HepG2 (cell line): ENCODE measurements at regions not wholly inside any gene's neighbourhood (a gene's known extent, or its start where the extent isn't known, plus 50 kb on each side); places are given as distances from the start of the nearest gene placed in this dataset.

Source experiments
- ATAC-seq: fragments of 200-7000 bp; cut with Tn5 transposase; 3 replicates; pipeline ENCODE4 v1.9.1; 2020; ENCODE audit warnings: mild to moderate bottlenecking, moderate library complexity
- BruUV-seq: library from RNA; stranded (reverse); fragments of 400-500 nt; replicated peaks from 2 replicates; lab custom pipeline; 2021; lab: Mats Ljungman, UMichigan
- CTCF ChIA-PET: fragments of 300-600 bp; formaldehyde crosslinking; extraction: SDS; loops from one replicate; lab custom pipeline; 2021; ENCODE audit warnings: low total read pairs, inconsistent platforms, low intra/inter-chr PET ratio; lab: Yijun Ruan, JAX
- POLR2A ChIA-PET: fragments of 350-600 bp; sonication (Branson Sonifier 250); formaldehyde crosslinking; loops from one replicate; lab custom pipeline; 2020; ENCODE audit warnings: antibody characterized with exemption, inconsistent platforms; lab: Yijun Ruan, JAX
- DNase-seq: peaks from one replicate; pipeline ENCODE4 v3.0.0-alpha.2; 2015; ENCODE audit warnings: low spot score
- FAIRE-seq: peaks from 3 replicates; lab custom pipeline; 2011; peaks lifted over from hg19 to GRCh38; lab: Jason Lieb, UNC
- H2AFZ ChIP-seq: one replicate; pipeline ENCODE4 v1.6.1; 2011; ENCODE audit warnings: low read length, inconsistent platforms
- H3K27ac ChIP-seq: fragments of 300-600 bp; 3 replicates; pipeline ENCODE4 v1.8.0; 2011; ENCODE audit warnings: mixed run types, mild to moderate bottlenecking, mixed read lengths, low read length, inconsistent platforms; ENCODE audit not compliant: insufficient read depth; ENCODE audit errors: extremely low read length
- H3K27me3 ChIP-seq, 2 experiments: fragments of 200-600 bp in 1 of 2; 2 replicates in 1 of 2; 3 replicates in 1 of 2; pipeline versions ENCODE4 v1.6.0 to v1.8.0; 2011; ENCODE audit warnings: low read length in 2 of 2, mild to moderate bottlenecking in 2 of 2, moderate library complexity in 2 of 2, inconsistent platforms in 1 of 2; ENCODE audit not compliant: insufficient read depth in 2 of 2, control insufficient read depth in 1 of 2
- H3K36me3 ChIP-seq, 2 experiments: fragments of 200-600 bp in 1 of 2; replicated peaks in 1 of 2; 2 replicates in 1 of 2; 3 replicates in 1 of 2; pipeline versions ENCODE4 v1.5.1 to v1.8.0; 2011; ENCODE audit warnings: low read length in 2 of 2, inconsistent platforms in 1 of 2; ENCODE audit not compliant: insufficient read depth in 2 of 2, control insufficient read depth in 1 of 2
- H3K4me1 ChIP-seq: 2 replicates; pipeline ENCODE4 v1.5.1; 2012; ENCODE audit warnings: low read length, inconsistent platforms; ENCODE audit not compliant: insufficient read depth
- H3K4me2 ChIP-seq: 2 replicates; pipeline ENCODE4 v1.6.0; 2011; ENCODE audit warnings: low read depth, low read length, inconsistent platforms
- H3K4me3 ChIP-seq, 3 experiments: fragments of 200-600 bp in 1 of 3; sonication (generic), shearing (Covaris generic) in 1 of 3; replicated peaks in 1 of 3; 2 replicates each; pipeline ENCODE4 v1.5.1; 2011 to 2016; ENCODE audit warnings: low read length in 3 of 3, inconsistent platforms in 2 of 3, low read depth in 2 of 3, mild to moderate bottlenecking in 2 of 3, control low read depth in 1 of 3, mixed read lengths in 1 of 3; ENCODE audit not compliant: insufficient read depth in 1 of 3
- H3K79me2 ChIP-seq: one replicate; pipeline ENCODE4 v1.6.1; 2011; ENCODE audit warnings: low read length, inconsistent platforms; ENCODE audit not compliant: insufficient read depth
- H3K9ac ChIP-seq: 2 replicates; pipeline ENCODE4 v1.6.0; 2011; ENCODE audit warnings: mild to moderate bottlenecking, low read depth, low read length, inconsistent platforms; ENCODE audit not compliant: insufficient read depth
- H3K9me3 ChIP-seq: 2 replicates; pipeline ENCODE4 v1.5.1; 2012; ENCODE audit warnings: mild to moderate bottlenecking, low read length
- H4K20me1 ChIP-seq: 2 replicates; pipeline ENCODE4 v1.6.0; 2011; ENCODE audit warnings: inconsistent platforms, mild to moderate bottlenecking, low read length, moderate library complexity; ENCODE audit not compliant: insufficient read depth
- ATM ChIP-seq: fragments of 450-650 bp; IDR thresholded peaks from 2 replicates; pipeline ENCODE4 v1.7.1; 2017; ENCODE audit warnings: mild to moderate bottlenecking, borderline replicate concordance
- BRCA1 ChIP-seq: sonication (generic); formaldehyde crosslinking; IDR thresholded peaks from 2 replicates; pipeline ENCODE4 v1.4.0; 2020; ENCODE audit warnings: missing genetic modification reagents
- FOXP4 ChIP-seq: sonication (generic); formaldehyde crosslinking; IDR thresholded peaks from 2 replicates; pipeline ENCODE4 v1.4.0; 2020; ENCODE audit warnings: missing genetic modification reagents
- KLF15 ChIP-seq: sonication (generic); formaldehyde crosslinking; IDR thresholded peaks from 2 replicates; pipeline ENCODE4 v1.8.1; 2023; ENCODE audit warnings: borderline replicate concordance, mild to moderate bottlenecking, inconsistent platforms, missing genetic modification reagents, mixed read lengths
- SNAI1 ChIP-seq: sonication (generic); formaldehyde crosslinking; IDR thresholded peaks from 2 replicates; pipeline ENCODE4 v1.5.0; 2020; ENCODE audit warnings: mild to moderate bottlenecking, missing genetic modification reagents, borderline replicate concordance
- SOX5 ChIP-seq: IDR thresholded peaks from 2 replicates; pipeline ENCODE4 v1.6.1; 2016; ENCODE audit warnings: borderline replicate concordance
- SP140L ChIP-seq: sonication (generic); formaldehyde crosslinking; IDR thresholded peaks from 2 replicates; pipeline ENCODE4 v1.4.0; 2020; ENCODE audit warnings: missing genetic modification reagents, borderline replicate concordance
- THAP7 ChIP-seq: sonication (generic); formaldehyde crosslinking; IDR thresholded peaks from 2 replicates; pipeline ENCODE4 v1.8.1; 2023; ENCODE audit warnings: mild to moderate bottlenecking, missing genetic modification reagents
- U2AF2 ChIP-seq: fragments of 200-400 bp; formaldehyde crosslinking; IDR thresholded peaks from 2 replicates; pipeline ENCODE4 v1.6.1; 2017; ENCODE audit warnings: low read depth, mild to moderate bottlenecking, low read length
- WGBS: methylation state at CpG from one replicate; pipeline ENCODE4 v1.1.6; 2017; ENCODE audit warnings: low lambda C conversion rate; 5-methylcytosine and 5-hydroxymethylcytosine counted together
- in situ Hi-C: cut with HindIII; loops from 2 replicates; pipeline ENCODE4 v1.10.0; 2017; ENCODE audit warnings: low pct_unique_long_range_greater_than_20kb; ENCODE audit not compliant: extremely low pct_ligation_motif_present
- intact Hi-C: fragments of 100-400 bp; cut with micrococcal nuclease; formaldehyde crosslinking; loops from one replicate; pipeline ENCODE4 v1.10.0; 2022; ENCODE audit not compliant: unreplicated experiment
- TF ChIP-seq, protein P1 (sequence below): sonication (generic); formaldehyde crosslinking; IDR thresholded peaks from 2 replicates; pipeline ENCODE4 v1.5.0; 2020; ENCODE audit warnings: mild to moderate bottlenecking, missing genetic modification reagents

DNA sequence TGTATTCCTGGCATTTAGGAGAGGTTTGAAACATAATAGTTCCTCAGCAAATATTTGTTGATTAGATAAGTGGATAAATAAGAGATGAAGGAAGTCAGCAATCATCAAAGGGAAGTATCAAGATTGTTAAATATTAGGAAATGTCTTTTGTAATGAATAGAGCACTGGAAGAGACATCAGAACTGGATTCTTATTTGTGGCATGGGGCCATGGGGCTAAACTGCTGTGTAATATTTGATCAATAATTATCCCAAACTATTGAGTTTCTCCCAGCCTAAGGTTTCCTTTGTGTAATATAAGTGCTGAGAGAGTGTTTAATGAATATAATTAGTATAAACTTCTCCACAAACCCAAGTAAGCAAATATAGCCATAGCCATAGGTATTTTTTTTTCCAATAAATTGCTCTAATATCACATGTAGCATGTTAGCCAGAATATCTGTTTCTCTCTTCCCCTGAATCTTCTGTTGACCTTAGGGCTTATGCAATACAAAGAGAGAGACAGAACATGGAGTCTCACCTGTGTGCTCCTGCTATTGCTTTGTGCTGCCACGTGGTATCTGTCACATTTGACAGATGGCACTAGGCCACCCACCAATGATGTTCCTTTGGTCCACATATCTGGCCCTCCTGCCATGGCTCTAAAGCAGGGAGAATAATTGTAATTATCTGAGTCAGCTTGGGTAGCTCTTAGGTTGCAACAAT, 658.7 kb downstream of the SOX5 start:
- Histone ChIP-seq H3K4me3 (no peak overlapping the region), H3K4me1 (no peaks in the 10 kb centered on the region), H4K20me1 (no peaks in the 10 kb centered on the region), H2AFZ (no peak overlapping the region), H3K9ac (no peak overlapping the region), H3K27me3 (no peaks in the 10 kb centered on the region), H3K4me2 (no peak overlapping the region), H3K27ac (no peak overlapping the region), H3K9me3 (no peaks in the 10 kb centered on the region), H3K36me3 (no peaks in the 10 kb centered on the region), H3K79me2 (no peaks in the 10 kb centered on the region)
- ATAC-seq = no peak
- 0% methylated on average over 1 of the region's 1 CpG for WGBS
- in situ Hi-C loops (no loop called here), intact Hi-C loops (no loop called here)
- ChIA-PET POLR2A (no interaction called here), CTCF (no interaction called here)
- DNase-seq = no peak
- BruUV-seq = no TSS peak
- FAIRE-seq = no peak
- no peak for TF ChIP-seq THAP7 (CRISPR knock-in tag)

GRCh38 chr12:23303220-23303619, 646.2 kb downstream of the SOX5 start:
- no peak for TF ChIP-seq SP140L
- no peak for TF ChIP-seq FOXP4 (CRISPR knock-in tag)
- no peak for TF ChIP-seq KLF15 (CRISPR knock-in tag)
- TF ChIP-seq BRCA1 (CRISPR knock-in tag) = no peak
- no peak for TF ChIP-seq SOX5 (CRISPR knock-in tag)
- no peak for TF ChIP-seq SNAI1 (CRISPR knock-in tag)
- TF ChIP-seq U2AF2 = no peak
- TF ChIP-seq, protein P1, sequence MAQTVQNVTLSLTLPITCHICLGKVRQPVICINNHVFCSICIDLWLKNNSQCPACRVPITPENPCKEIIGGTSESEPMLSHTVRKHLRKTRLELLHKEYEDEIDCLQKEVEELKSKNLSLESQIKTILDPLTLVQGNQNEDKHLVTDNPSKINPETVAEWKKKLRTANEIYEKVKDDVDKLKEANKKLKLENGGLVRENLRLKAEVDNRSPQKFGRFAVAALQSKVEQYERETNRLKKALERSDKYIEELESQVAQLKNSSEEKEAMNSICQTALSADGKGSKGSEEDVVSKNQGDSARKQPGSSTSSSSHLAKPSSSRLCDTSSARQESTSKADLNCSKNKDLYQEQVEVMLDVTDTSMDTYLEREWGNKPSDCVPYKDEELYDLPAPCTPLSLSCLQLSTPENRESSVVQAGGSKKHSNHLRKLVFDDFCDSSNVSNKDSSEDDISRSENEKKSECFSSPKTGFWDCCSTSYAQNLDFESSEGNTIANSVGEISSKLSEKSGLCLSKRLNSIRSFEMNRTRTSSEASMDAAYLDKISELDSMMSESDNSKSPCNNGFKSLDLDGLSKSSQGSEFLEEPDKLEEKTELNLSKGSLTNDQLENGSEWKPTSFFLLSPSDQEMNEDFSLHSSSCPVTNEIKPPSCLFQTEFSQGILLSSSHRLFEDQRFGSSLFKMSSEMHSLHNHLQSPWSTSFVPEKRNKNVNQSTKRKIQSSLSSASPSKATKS (CRISPR knock-in tag) = no peak
- no peak for TF ChIP-seq ATM
- DNase-seq (no peak), FAIRE-seq (no peak), ATAC-seq (no peak)
- Histone ChIP-seq H3K9me3 (no peaks in the 10 kb centered on the region), H3K4me1 (no peaks in the 10 kb centered on the region), H3K79me2 (no peaks in the 10 kb centered on the region), H3K9ac (no peak overlapping the region), H3K4me2 (no peak overlapping the region), H3K4me3 (no peak overlapping the region), H3K36me3 (no peaks in the 10 kb centered on the region), H2AFZ (no peak overlapping the region), H3K27ac (no peak overlapping the region), H3K27me3 (no peaks in the 10 kb centered on the region), H4K20me1 (no peaks in the 10 kb centered on the region)
- no TSS peak for BruUV-seq
- ChIA-PET POLR2A (no interaction called here), CTCF (no interaction called here)
- intact Hi-C loops = no loop called here
- in situ Hi-C loops = no loop called here
- 18% methylated on average over 3 of the region's 3 CpGs for WGBS
